Parathyroid adenoma (tissue), 2 donors: ENCODE measurements at regions not wholly inside any gene's neighbourhood (a gene's known extent, or its start where the extent isn't known, plus 50 kb on each side); places are given as distances from the start of the nearest gene placed in this dataset.

Source experiments
- H2AFZ ChIP-seq: fragments of 300-600 bp; sonication (generic); one replicate; pipeline ENCODE4 v1.7.0; 2017; ENCODE audit warnings: antibody characterized with exemption, mild to moderate bottlenecking
- H3K27ac ChIP-seq: fragments of 300-600 bp; sonication (generic); one replicate; pipeline ENCODE4 v1.7.0; 2017
- H3K27me3 ChIP-seq: fragments of 300-600 bp; sonication (generic); one replicate; pipeline ENCODE4 v1.7.0; 2017; ENCODE audit warnings: low read length; ENCODE audit not compliant: control insufficient read depth, insufficient read depth
- H3K36me3 ChIP-seq: fragments of 300-600 bp; sonication (generic); one replicate; pipeline ENCODE4 v1.7.0; 2017; ENCODE audit warnings: low read length; ENCODE audit not compliant: control insufficient read depth, insufficient read depth
- H3K4me1 ChIP-seq: fragments of 300-600 bp; sonication (generic); one replicate; pipeline ENCODE4 v1.7.0; 2017; ENCODE audit warnings: control low read depth
- H3K4me2 ChIP-seq: fragments of 300-600 bp; sonication (generic); one replicate; pipeline ENCODE4 v1.7.0; 2017; ENCODE audit warnings: low read length
- H3K4me3 ChIP-seq: fragments of 300-600 bp; sonication (generic); one replicate; pipeline ENCODE4 v1.7.0; 2017; ENCODE audit warnings: low read depth, low read length
- H3K79me2 ChIP-seq: fragments of 300-600 bp; sonication (generic); one replicate; pipeline ENCODE4 v1.7.0; 2017; ENCODE audit warnings: control low read depth
- H3K9ac ChIP-seq: fragments of 300-600 bp; sonication (generic); one replicate; pipeline ENCODE4 v1.7.0; 2017; ENCODE audit warnings: mild to moderate bottlenecking
- H3K9me3 ChIP-seq: fragments of 300-600 bp; sonication (generic); one replicate; pipeline ENCODE4 v1.7.0; 2017; ENCODE audit warnings: low read length; ENCODE audit not compliant: control insufficient read depth
- CTCF ChIP-seq: fragments of 300-600 bp; sonication (generic); IDR thresholded peaks from one replicate; pipeline ENCODE4 v1.7.0; 2017; ENCODE audit warnings: antibody characterized with exemption, mild to moderate bottlenecking
- donor health status: primary hyperparathyroidism.

GRCh38 chr20:52589251-52589812 is 382.8 kb upstream of the TSHZ2 start:
- H3K79me2 ChIP-seq: no peaks in the 10 kb centered on the region
- no peak overlapping the region for H3K27ac ChIP-seq
- no peak overlapping the region for H3K4me2 ChIP-seq
- no peak overlapping the region for H2AFZ ChIP-seq
- no peak for TF ChIP-seq CTCF
- no peaks in the 10 kb centered on the region for H3K36me3 ChIP-seq
- no peak overlapping the region for H3K9ac ChIP-seq
- H3K4me1 ChIP-seq: no peaks in the 10 kb centered on the region
- H3K9me3 ChIP-seq: no peaks in the 10 kb centered on the region
- H3K4me3 ChIP-seq: no peak overlapping the region
- no peaks in the 10 kb centered on the region for H3K27me3 ChIP-seq

GRCh38 chr20:52586660-52587059 is 385.5 kb upstream of the TSHZ2 start:
- Histone ChIP-seq H3K27ac (no peak overlapping the region), H3K36me3 (no peaks in the 10 kb centered on the region), H3K4me2 (no peak overlapping the region), H3K9ac (no peak overlapping the region), H2AFZ (no peak overlapping the region), H3K79me2 (no peaks in the 10 kb centered on the region), H3K4me1 (no peaks in the 10 kb centered on the region), H3K9me3 (no peaks in the 10 kb centered on the region), H3K4me3 (no peak overlapping the region), H3K27me3 (no peaks in the 10 kb centered on the region)
- TF ChIP-seq CTCF: no peak

- Histone ChIP-seq H3K4me2 (no peak overlapping the region), H3K27me3 (no peaks in the 10 kb centered on the region), H3K4me1 (no peaks in the 10 kb centered on the region), H2AFZ (no peak overlapping the region), H3K9ac (no peak overlapping the region), H3K9me3 (no peaks in the 10 kb centered on the region), H3K4me3 (no peak overlapping the region), H3K27ac (no peak overlapping the region), H3K36me3 (no peaks in the 10 kb centered on the region), H3K79me2 (no peaks in the 10 kb centered on the region)
- TF ChIP-seq CTCF: no peak
Observed at GRCh38 chr20:52585333-52585732, 386.8 kb upstream of the TSHZ2 start.

GRCh38 chr20:52578559-52578958 is 387.0 kb upstream of the ZFP64 start:
- H3K4me1 ChIP-seq: no peaks in the 10 kb centered on the region
- H3K27ac ChIP-seq: no peak overlapping the region
- H2AFZ ChIP-seq: no peak overlapping the region
- no peak overlapping the region for H3K4me3 ChIP-seq
- no peaks in the 10 kb centered on the region for H3K36me3 ChIP-seq
- H3K27me3 ChIP-seq: no peaks in the 10 kb centered on the region
- H3K79me2 ChIP-seq: no peaks in the 10 kb centered on the region
- H3K9ac ChIP-seq: no peak overlapping the region
- H3K4me2 ChIP-seq: no peak overlapping the region
- no peaks in the 10 kb centered on the region for H3K9me3 ChIP-seq
- no peak for TF ChIP-seq CTCF

GRCh38 chr20:52577696-52578095 is 386.1 kb upstream of the ZFP64 start:
- Histone ChIP-seq H3K27ac (no peak overlapping the region), H3K4me1 (no peaks in the 10 kb centered on the region), H3K4me2 (no peak overlapping the region), H3K79me2 (no peaks in the 10 kb centered on the region), H3K36me3 (no peaks in the 10 kb centered on the region), H3K4me3 (no peak overlapping the region), H2AFZ (no peak overlapping the region), H3K9me3 (no peaks in the 10 kb centered on the region), H3K9ac (no peak overlapping the region), H3K27me3 (no peaks in the 10 kb centered on the region)
- TF ChIP-seq CTCF: no peak
